Kidney epithelial cell (primary cell): ENCODE measurements at regions not wholly inside any gene's neighbourhood (a gene's known extent, or its start where the extent isn't known, plus 50 kb on each side); places are given as distances from the start of the nearest gene placed in this dataset.
A peak's percentile ranks its signal among the peaks of the same experiment; 100 is the strongest.

Experiments used
- DNase-seq: peaks from one replicate; pipeline ENCODE4 v3.0.0-alpha.2; 2010; ENCODE audit warnings: low read depth
- H3K27me3 ChIP-seq: 2 replicates; pipeline ENCODE4 v1.6.0; 2011; ENCODE audit warnings: low read length; ENCODE audit not compliant: control insufficient read depth, insufficient read depth
- H3K36me3 ChIP-seq: 2 replicates; pipeline ENCODE4 v1.5.1; 2011; ENCODE audit warnings: low read length; ENCODE audit not compliant: control insufficient read depth, insufficient read depth
- H3K4me3 ChIP-seq: 2 replicates; pipeline ENCODE4 v1.5.1; 2011; ENCODE audit warnings: low read depth, mild to moderate bottlenecking, control low read depth, low read length
- CTCF ChIP-seq: IDR thresholded peaks from 2 replicates; pipeline ENCODE4 v1.5.1; 2011; ENCODE audit warnings: mild to moderate bottlenecking, moderate library complexity, low read length, control low read depth, inconsistent platforms; ENCODE audit not compliant: insufficient read depth, poor library complexity, severe bottlenecking

- no peaks in the 10 kb centered on the region for H3K36me3 ChIP-seq
- H3K27me3 ChIP-seq = no peaks in the 10 kb centered on the region
- DNase-seq = no peak
- H3K4me3 ChIP-seq = no peak overlapping the region
- TF ChIP-seq CTCF = no peak
Observed at GRCh38 chr5:15255576-15255975, 244.4 kb upstream of the FBXL7 start.

DNA sequence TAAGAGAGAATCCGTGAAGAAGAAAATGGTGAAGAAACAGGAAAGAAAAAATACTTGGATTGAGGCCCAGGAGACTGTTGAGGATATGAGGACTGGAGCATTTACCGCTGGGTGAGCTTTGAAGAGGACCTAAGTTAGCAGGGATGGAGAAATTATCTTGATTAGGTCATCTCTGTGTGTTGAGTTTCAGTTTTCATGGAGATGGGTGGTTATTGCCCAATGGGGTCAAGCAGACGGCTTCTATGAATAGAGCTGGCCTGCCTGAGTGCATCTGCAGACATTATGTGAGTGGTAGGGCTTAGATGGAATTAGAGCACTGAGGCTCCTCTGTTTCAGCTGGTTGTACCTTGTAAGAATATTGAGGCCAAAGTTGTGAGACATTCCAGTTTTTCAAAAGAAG, 245.4 kb upstream of the FBXL7 start:
- Histone ChIP-seq H3K4me3 (no peak overlapping the region), H3K27me3 (no peaks in the 10 kb centered on the region), H3K36me3 (no peaks in the 10 kb centered on the region)
- no peak for DNase-seq
- no peak for TF ChIP-seq CTCF

DNA sequence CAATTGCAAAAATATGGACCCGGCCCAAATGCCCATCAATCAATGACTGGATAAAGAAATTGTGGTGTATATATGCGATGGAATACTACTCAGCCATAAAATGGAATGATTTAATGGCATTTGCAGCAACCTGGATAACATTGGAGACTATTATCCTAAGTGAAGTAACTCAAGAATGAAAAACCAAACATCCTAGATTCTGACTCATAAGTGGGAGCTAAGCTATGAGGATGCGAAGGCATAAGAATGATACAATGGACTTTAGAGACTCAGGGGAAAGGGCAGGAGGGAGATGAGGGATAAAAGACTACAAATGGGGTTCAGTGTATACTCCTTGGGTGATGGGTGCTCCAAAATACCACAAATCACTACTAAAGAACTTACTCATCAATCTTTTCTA, 247.6 kb upstream of the FBXL7 start:
- DNase-seq = no peak
- H3K27me3 ChIP-seq = no peaks in the 10 kb centered on the region
- H3K4me3 ChIP-seq = no peak overlapping the region
- no peak for TF ChIP-seq CTCF
- no peaks in the 10 kb centered on the region for H3K36me3 ChIP-seq

GRCh38 chr5:15249152-15249551, 250.8 kb upstream of the FBXL7 start:
- Histone ChIP-seq H3K27me3 (no peaks in the 10 kb centered on the region), H3K4me3 (no peak overlapping the region), H3K36me3 (no peaks in the 10 kb centered on the region)
- DNase-seq = peak; percentile 37
- TF ChIP-seq CTCF = no peak

GRCh38 chr5:15248731-15249130, 251.2 kb upstream of the FBXL7 start:
- Histone ChIP-seq H3K4me3 (no peak overlapping the region), H3K36me3 (no peaks in the 10 kb centered on the region), H3K27me3 (no peaks in the 10 kb centered on the region)
- no peak for TF ChIP-seq CTCF
- no peak for DNase-seq

- Histone ChIP-seq H3K4me3 (no peak overlapping the region), H3K27me3 (no peaks in the 10 kb centered on the region), H3K36me3 (no peaks in the 10 kb centered on the region)
- no peak for DNase-seq
- TF ChIP-seq CTCF = no peak
Observed at GRCh38 chr5:15245913-15246312, 254.1 kb upstream of the FBXL7 start.
